IMR-90 (cell line): ENCODE measurements at regions not wholly inside any gene's neighbourhood (a gene's known extent, or its start where the extent isn't known, plus 50 kb on each side); places are given as distances from the start of the nearest gene placed in this dataset.

Experiments used
- BHLHE40 ChIP-seq: fragments of 150-350 bp; IDR thresholded peaks from 2 replicates; pipeline ENCODE4 v1.6.1; 2016; ENCODE audit warnings: mild to moderate bottlenecking, low read depth, low read length
- CHD1 ChIP-seq: IDR thresholded peaks from 2 replicates; pipeline ENCODE4 v1.6.1; 2012; ENCODE audit warnings: low read depth, low read length, improper control_type of control experiment
- ELK1 ChIP-seq: fragments of 150-350 bp; IDR thresholded peaks from 2 replicates; pipeline ENCODE4 v1.6.1; 2016; ENCODE audit warnings: low read depth, mild to moderate bottlenecking, low read length, moderate library complexity, borderline replicate concordance
- FOS ChIP-seq: fragments of 150-350 bp; IDR thresholded peaks from 2 replicates; pipeline ENCODE4 v1.6.1; 2016; ENCODE audit warnings: low read depth, low read length
- MAFK ChIP-seq: IDR thresholded peaks from 2 replicates; pipeline ENCODE4 v1.6.1; 2012; ENCODE audit warnings: low read depth, low read length, improper control_type of control experiment
- MAZ ChIP-seq: IDR thresholded peaks from 2 replicates; pipeline ENCODE4 v1.6.1; 2012; ENCODE audit warnings: low read depth, mild to moderate bottlenecking, low read length, improper control_type of control experiment, moderate library complexity, borderline replicate concordance
- MXI1 ChIP-seq: IDR thresholded peaks from 2 replicates; pipeline ENCODE4 v1.6.1; 2012; ENCODE audit warnings: low read depth, mild to moderate bottlenecking, low read length, moderate library complexity, borderline replicate concordance
- NFE2L2 ChIP-seq: fragments of 150-350 bp; IDR thresholded peaks from 2 replicates; pipeline ENCODE4 v1.6.1; 2016; ENCODE audit warnings: low read depth, mild to moderate bottlenecking, low read length
- POLR2A ChIP-seq: IDR thresholded peaks from 2 replicates; pipeline ENCODE4 v1.6.1; 2012; ENCODE audit warnings: mild to moderate bottlenecking, low read depth, low read length
- RAD21 ChIP-seq: IDR thresholded peaks from 2 replicates; pipeline ENCODE4 v1.6.1; 2012; ENCODE audit warnings: low read length, improper control_type of control experiment
- RFX5 ChIP-seq: IDR thresholded peaks from 2 replicates; pipeline ENCODE4 v1.8.0; 2012; ENCODE audit warnings: low read depth, mild to moderate bottlenecking, low read length, moderate library complexity
- SMC3 ChIP-seq: fragments of 150-350 bp; IDR thresholded peaks from 2 replicates; pipeline ENCODE4 v1.6.1; 2016; ENCODE audit warnings: low read depth, mild to moderate bottlenecking, antibody characterized with exemption, low read length, moderate library complexity
- USF2 ChIP-seq: fragments of 150-350 bp; IDR thresholded peaks from 2 replicates; pipeline ENCODE4 v1.6.1; 2017; ENCODE audit warnings: mild to moderate bottlenecking, antibody characterized with exemption, low read length, low read depth
- TF ChIP-seq, protein P1 (sequence below): conservative IDR thresholded peaks from 2 replicates; pipeline ENCODE4 v1.5.1; 2012; ENCODE audit warnings: mild to moderate bottlenecking, low read depth, low read length, improper control_type of control experiment

DNA sequence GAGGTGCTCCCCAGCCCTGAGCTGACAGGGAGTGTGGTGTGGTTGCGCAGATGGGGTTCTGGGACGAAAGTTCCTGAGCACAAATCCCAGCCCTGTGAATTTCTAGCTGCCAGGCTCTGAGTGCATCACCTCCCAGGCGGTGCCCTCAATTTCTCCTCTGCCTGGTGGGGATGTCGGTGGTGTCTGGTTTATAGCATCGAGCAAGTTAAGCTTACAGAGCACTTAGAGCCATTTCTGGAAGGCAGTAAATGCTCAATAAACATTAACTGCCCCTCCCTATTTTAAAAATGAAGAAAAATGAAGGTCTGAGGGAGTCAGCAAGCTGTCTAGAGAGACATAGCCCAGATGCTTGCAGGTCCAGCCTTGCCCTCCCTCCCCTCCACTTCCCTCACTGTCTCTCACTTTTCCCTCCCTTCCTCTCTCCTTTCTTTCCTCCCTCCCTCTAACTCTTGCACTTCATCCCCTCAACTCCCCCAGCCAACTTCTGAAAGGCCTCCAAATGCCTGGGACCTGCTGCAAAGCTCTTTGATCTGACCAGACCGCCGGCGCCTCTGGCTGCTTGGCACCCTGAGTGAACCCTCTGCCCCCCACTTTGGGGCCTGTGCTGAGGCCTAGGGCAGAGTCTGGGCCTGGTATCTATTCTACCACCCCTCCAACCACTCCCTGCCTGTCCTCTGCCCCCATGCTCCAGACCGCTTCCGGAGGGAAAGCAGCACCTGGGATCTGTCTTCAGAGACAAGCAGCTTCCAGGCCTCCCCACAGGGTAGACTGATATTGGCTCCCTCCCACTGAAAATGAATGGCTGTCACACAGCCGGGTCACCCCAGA, 438.3 kb downstream of the RPS24 start:
- TF ChIP-seq, protein P1, sequence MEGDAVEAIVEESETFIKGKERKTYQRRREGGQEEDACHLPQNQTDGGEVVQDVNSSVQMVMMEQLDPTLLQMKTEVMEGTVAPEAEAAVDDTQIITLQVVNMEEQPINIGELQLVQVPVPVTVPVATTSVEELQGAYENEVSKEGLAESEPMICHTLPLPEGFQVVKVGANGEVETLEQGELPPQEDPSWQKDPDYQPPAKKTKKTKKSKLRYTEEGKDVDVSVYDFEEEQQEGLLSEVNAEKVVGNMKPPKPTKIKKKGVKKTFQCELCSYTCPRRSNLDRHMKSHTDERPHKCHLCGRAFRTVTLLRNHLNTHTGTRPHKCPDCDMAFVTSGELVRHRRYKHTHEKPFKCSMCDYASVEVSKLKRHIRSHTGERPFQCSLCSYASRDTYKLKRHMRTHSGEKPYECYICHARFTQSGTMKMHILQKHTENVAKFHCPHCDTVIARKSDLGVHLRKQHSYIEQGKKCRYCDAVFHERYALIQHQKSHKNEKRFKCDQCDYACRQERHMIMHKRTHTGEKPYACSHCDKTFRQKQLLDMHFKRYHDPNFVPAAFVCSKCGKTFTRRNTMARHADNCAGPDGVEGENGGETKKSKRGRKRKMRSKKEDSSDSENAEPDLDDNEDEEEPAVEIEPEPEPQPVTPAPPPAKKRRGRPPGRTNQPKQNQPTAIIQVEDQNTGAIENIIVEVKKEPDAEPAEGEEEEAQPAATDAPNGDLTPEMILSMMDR = no peak
- TF ChIP-seq USF2 (no peak), NFE2L2 (no peak), POLR2A (no peak), RAD21 (no peak), RFX5 (no peak), MXI1 (no peak), BHLHE40 (no peak), ELK1 (no peak), CHD1 (no peak), SMC3 (no peak), MAFK (no peak), FOS (no peak), MAZ (no peak)
